ENCODE measurements at regions not wholly inside any gene's neighbourhood (a gene's known extent, or its start where the extent isn't known, plus 50 kb on each side); places are given as distances from the start of the nearest gene placed in this dataset.
"Not testable (repeated sequence)": the region's sequence is repeated elsewhere in the genome, so short reads cannot be mapped to it uniquely, and the experiment has no call there.

- not testable (repeated sequence) for DNase-seq
Measured at GRCh38 chr9:2279138-2279537, 264.0 kb downstream of the SMARCA2 start.

DNA sequence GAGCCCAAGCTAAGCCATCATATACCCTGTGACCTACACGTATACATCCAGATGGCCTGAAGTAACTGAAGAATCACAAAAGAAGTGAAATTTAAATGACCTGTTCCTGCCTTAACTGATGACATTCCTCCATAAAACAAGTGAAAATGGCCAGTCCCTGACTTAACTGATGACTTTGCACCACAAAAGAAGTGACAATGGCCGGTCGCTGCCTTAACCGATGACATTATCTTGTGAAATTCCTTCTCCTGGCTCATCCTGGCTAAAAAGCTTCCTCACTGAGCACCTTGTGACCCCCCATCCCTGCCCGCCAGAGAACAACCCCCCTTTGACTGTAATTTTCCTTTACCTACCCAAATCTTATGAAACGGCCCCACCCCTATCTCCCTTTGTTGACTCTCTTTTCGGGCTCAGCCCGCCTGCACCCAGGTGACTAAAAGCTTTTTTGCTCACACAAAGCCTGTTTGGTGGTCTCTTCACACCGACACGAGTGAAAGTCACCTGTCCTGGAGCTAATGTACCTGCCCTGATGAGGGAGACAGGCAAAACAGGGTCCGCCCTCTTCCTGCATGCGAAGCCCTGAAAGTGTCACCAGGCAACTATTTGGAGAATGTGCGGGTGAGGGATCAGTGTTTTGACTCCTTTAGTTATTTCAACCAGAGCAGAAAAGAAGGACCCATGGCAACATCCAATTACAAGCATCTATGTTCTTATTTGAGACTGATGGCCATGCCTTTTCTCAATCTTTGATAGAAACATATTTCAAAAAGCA is 266.1 kb downstream of the SMARCA2 start:
- DNase-seq = no peak

GRCh38 chr9:2281803-2282185 is 266.6 kb downstream of the SMARCA2 start:
- no peak for DNase-seq

DNA sequence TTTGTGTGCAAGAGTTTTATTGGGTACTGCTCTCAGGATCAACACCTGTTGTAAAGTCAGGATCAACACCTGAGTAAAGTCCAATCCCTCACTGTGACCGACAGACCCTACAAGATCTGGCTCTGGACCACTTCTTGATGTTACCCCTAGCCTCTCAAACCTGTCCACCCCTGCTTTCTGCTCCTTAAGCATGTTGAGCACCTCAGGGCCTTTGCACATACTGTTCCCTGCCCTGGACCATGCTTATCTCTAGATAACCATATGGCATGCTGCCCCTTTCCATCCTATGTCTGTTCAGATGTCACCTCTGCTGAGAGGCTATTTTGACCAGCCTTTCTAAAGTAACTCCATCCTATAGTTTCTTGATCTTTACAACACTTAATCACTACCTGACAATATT is 269.6 kb downstream of the SMARCA2 start:
- no peak for DNase-seq

GRCh38 chr9:2285416-2286332 is 270.5 kb downstream of the SMARCA2 start:
- DNase-seq = no peak

GRCh38 chr9:2286333-2286705 is 271.2 kb downstream of the SMARCA2 start:
- no peak for DNase-seq

DNA sequence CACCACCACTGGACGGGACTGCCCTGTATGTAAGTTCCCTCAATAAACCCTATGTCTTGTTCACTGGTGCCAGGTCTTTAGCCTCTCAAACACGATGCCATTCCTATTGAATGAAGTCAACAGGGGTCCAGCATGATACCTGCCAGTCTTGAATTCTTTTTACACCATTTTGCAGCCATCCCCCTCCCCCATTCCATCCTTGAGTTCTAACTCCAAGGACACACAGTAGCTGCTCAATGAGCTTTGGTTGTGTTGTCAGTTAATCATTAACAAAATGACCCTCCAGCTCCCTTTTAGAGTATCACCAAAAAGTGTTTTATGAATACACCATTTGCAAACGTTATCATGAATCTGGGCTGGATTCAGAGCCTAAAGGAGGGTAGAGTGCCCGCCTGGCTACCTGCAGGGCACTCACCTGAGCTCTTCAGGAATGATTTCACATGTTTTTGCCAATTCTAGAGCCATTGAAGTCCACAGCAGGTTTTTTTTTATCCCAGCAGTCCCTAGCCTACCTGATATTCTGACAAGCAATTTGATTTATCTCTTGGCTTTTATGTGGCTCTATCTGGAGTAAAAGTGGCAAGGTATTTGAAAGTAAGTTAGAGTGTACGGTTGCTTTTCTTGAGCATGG is 271.8 kb downstream of the SMARCA2 start:
- no peak for DNase-seq

DNA sequence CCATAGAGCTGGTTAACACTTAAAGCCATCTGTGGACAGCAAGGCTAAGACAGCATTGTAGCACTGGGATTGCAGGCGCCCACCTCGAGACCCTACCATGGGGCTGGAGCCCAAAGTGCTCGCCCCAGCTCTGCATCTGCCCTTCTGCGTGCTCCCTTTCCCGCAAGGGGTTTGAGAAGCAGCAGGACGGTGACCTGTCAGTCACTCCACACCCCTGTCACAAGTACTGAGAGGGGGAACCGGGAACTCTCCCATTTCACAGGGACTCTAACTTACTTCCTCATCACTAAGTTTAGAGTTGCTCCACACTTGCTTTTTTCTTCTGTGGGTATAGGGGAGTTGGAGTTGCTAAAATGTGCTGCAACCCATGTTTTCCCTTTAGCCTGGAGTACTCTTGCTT is 273.2 kb downstream of the SMARCA2 start:
- DNase-seq = no peak

DNA sequence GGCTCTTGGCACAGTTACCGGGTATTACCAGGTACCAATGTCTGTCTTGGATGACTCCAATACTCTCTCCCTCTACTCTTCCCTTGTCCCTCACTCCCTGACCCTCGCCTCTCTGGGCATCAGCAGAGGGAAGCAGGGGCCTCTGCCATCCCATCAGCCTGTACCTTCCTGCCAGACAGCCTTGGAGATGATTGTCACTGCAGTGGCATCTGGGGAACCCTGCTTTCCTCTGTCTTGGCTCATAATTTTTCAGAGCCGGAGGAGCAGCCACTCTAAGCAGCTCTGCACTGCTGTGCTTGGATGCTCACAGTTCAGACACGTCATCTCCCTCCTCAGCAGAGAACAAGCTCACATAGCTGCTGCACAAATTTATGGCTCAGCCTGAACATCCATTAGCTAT is 274.1 kb downstream of the SMARCA2 start:
- DNase-seq = no peak

- DNase-seq = no peak
Measured at GRCh38 chr9:2290382-2290781, 275.2 kb downstream of the SMARCA2 start.

- peak; percentile 89 for DNase-seq
Measured at GRCh38 chr9:2291980-2292704, 277.0 kb downstream of the SMARCA2 start.

DNA sequence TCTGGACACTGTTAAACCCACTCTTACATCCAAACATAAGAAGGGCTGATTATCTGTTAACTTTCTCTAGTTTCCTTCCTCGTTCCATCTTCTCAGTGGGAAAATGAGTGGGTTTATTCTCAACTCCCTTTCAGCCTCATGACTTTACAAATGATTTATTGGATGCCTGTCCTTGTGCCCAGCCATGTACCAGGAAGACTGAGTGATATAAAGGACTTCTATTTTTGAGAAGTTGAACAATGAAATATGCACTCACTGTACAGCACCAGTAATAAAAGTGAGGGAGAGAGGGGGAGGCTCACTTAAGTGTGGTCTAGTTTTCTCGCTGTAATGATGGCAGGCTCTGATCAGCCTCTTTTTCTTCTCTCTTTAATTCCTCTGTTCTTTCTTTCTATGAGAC is 277.6 kb downstream of the SMARCA2 start:
- no peak for DNase-seq

- DNase-seq = no peak
Measured at GRCh38 chr9:2297771-2298170, 282.6 kb downstream of the SMARCA2 start.

- no peak for DNase-seq
Measured at GRCh38 chr9:2298217-2298616, 283.1 kb downstream of the SMARCA2 start.

DNA sequence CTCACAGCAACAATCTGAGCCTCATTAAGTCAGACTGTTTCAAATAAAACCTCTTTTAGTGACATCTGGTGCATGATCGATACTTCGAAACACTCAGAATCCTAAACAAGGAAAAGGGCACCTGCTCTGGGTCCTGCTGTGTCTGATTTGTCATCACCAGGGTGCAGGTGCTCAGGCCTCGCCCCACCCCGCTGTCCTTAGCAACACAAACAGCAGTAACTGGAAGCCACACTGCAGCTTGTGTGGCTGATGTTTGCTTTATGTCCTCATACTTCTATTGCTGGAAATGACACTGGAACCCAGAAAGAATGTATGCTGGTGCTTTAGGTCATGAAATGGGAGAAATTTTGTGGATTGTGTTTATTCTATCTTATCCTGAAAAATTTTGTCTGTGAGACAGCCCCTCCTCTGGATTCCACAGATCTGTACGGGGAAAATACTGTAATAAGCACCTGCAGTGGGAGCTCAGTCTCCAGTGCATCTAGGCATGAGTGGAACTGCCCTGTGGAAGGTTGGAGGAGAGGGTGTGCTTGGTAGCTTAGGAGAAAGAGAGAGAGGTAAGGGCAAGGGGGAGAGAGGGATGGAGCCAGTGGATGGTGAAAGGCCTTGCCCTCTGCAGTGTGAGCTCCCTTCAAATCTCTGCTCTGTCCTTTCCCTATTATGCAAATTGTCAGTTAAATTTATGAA is 284.2 kb downstream of the SMARCA2 start:
- peak; percentile 58 for DNase-seq

GRCh38 chr9:2299843-2300205 is 284.7 kb downstream of the SMARCA2 start:
- DNase-seq = no peak

DNA sequence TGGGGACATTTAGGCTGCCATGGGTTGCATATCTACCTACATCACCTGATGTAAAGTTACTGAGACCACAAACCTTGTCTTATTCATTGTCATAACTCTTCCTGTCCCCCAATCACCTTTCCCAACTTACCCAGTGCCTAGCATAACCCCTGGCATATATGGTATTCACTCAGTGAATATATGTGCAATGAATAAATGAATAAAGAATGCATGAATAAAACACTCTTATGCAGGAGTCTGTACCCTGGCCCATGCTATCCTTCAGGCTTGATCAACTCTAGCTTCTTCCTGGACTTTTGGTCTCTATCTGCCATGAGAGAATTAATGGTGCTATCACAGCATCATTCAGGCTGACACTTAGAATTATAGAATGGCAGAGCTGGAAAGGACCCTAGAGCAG is 285.2 kb downstream of the SMARCA2 start:
- no peak for DNase-seq

GRCh38 chr9:2302606-2303005 is 287.5 kb downstream of the SMARCA2 start:
- DNase-seq = no peak

- no peak for DNase-seq
Measured at GRCh38 chr9:2303056-2303455, 287.9 kb downstream of the SMARCA2 start.

GRCh38 chr9:2307480-2307879 is 292.3 kb downstream of the SMARCA2 start:
- DNase-seq = no peak

DNA sequence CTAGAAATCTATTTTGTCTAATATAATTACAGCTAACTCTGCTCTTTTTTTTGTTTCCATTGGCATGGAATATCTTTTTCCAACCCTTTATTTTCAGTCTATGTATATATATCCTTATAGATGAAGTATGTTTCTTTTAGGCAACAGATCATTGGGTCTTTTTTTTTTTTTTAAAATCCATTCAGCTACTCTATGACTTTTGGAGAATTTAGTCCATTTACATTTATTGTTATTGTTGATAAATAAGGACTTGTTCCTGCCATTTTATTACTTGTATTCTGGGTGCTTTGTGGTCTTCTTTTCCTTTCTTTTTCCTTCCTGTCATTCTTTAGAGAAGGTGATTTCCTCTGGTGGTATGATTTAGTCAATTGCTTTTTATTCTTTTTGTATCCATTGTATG is 296.8 kb downstream of the SMARCA2 start:
- no peak for DNase-seq

GRCh38 chr9:2313512-2313911 is 298.4 kb downstream of the SMARCA2 start:
- no peak for DNase-seq

GRCh38 chr9:2317591-2317990 is 302.4 kb downstream of the SMARCA2 start:
- no peak for DNase-seq
